KMS-11 (cell line): ENCODE measurements at regions not wholly inside any gene's neighbourhood (a gene's known extent, or its start where the extent isn't known, plus 50 kb on each side); places are given as distances from the start of the nearest gene placed in this dataset.

Experiments used
- H2AFZ ChIP-seq: fragments of 200-600 bp; sonication (generic); 2 replicates; pipeline ENCODE4 v1.6.1; 2016; ENCODE audit warnings: antibody characterized with exemption, mixed run types, low read depth
- H3K27ac ChIP-seq: fragments of 200-600 bp; sonication (generic); 2 replicates; pipeline ENCODE4 v1.6.1; 2016; ENCODE audit warnings: mild to moderate bottlenecking, mixed run types
- H3K27me3 ChIP-seq: fragments of 200-600 bp; sonication (generic); 2 replicates; pipeline ENCODE4 v1.6.1; 2017; ENCODE audit warnings: mild to moderate bottlenecking, low read depth, mixed run types, moderate library complexity; ENCODE audit not compliant: insufficient read depth
- H3K36me3 ChIP-seq: fragments of 200-600 bp; sonication (generic); 2 replicates; pipeline ENCODE4 v1.6.1; 2017; ENCODE audit warnings: mild to moderate bottlenecking, mixed run types; ENCODE audit not compliant: insufficient read depth
- H3K4me1 ChIP-seq: fragments of 200-600 bp; sonication (generic); 2 replicates; pipeline ENCODE4 v1.6.1; 2016; ENCODE audit warnings: mild to moderate bottlenecking, low read depth, mixed run types; ENCODE audit not compliant: poor library complexity, severe bottlenecking
- H3K4me2 ChIP-seq: fragments of 200-600 bp; sonication (generic); 2 replicates; pipeline ENCODE4 v1.7.0; 2016; ENCODE audit warnings: mild to moderate bottlenecking, mixed run types
- H3K4me3 ChIP-seq: fragments of 200-600 bp; sonication (generic); IDR thresholded peaks from 2 replicates; pipeline ENCODE4 v1.6.1; 2017; ENCODE audit warnings: low read depth, low read length, mixed read lengths; ENCODE audit not compliant: insufficient read depth
- H3K79me2 ChIP-seq: fragments of 200-600 bp; sonication (generic); 2 replicates; pipeline ENCODE4 v1.6.1; 2016; ENCODE audit warnings: low read depth, mixed run types; ENCODE audit not compliant: insufficient read depth
- H3K9ac ChIP-seq: fragments of 200-600 bp; sonication (generic); 2 replicates; pipeline ENCODE4 v1.6.1; 2016; ENCODE audit warnings: mild to moderate bottlenecking, mixed run types
- H4K20me1 ChIP-seq: fragments of 200-600 bp; sonication (generic); 2 replicates; pipeline ENCODE4 v1.6.1; 2016; ENCODE audit warnings: mild to moderate bottlenecking, mixed run types; ENCODE audit not compliant: insufficient read depth
- CTCF ChIP-seq: fragments of 200-600 bp; sonication (generic); conservative IDR thresholded peaks from 2 replicates; pipeline ENCODE4 v1.6.1; 2017; ENCODE audit warnings: low read depth, mild to moderate bottlenecking, antibody characterized with exemption, low read length, moderate library complexity, mixed read lengths

DNA sequence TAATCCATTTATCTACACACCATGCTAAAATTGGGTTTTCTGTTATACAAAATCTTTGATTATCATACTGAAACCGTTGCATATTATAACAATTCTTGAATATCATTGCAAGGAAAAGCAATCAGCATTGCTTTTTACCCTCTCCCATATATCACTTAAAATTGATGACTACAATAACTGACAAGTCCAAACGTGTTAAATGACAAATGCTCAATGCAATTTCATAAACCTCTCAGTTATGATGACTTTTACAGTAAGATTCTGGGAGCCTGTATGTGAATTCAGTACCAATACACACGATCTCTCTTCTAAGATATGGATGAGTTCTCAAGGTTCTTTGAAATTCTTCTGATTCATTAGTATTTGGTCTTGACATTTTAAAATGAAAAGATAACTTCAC is 368.5 kb upstream of the TRIB2 start:
- Histone ChIP-seq H2AFZ (no peak overlapping the region), H3K4me1 (no peaks in the 10 kb centered on the region), H4K20me1 (no peaks in the 10 kb centered on the region), H3K27me3 (no peaks in the 10 kb centered on the region), H3K27ac (no peak overlapping the region), H3K79me2 (no peaks in the 10 kb centered on the region), H3K4me3 (no peak overlapping the region), H3K9ac (no peak overlapping the region), H3K4me2 (no peak overlapping the region), H3K36me3 (no peaks in the 10 kb centered on the region)
- TF ChIP-seq CTCF, result no peak

DNA sequence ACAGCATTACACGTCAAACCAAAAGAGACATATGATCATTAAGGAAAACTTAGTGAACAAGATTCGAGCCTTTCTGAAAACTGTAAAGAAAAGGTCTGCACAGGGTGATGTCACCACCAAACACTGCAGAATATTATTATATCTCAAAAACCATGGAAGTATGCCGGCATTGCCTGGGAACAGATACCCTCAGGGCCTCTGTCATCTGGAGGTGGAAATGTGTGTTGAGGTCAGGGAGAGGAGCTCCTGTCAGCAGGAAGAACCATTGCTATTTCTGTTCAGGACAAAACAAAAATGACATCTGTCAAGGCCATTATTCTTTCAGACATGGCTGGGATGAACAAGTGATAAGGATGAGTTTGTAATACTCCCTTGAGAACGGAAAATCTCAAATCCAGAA is 365.9 kb upstream of the TRIB2 start:
- no peaks in the 10 kb centered on the region for H4K20me1 ChIP-seq
- H3K4me2 ChIP-seq, result no peak overlapping the region
- no peaks in the 10 kb centered on the region for H3K27me3 ChIP-seq
- H3K4me3 ChIP-seq, result no peak overlapping the region
- no peak overlapping the region for H3K9ac ChIP-seq
- H2AFZ ChIP-seq, result no peak overlapping the region
- H3K79me2 ChIP-seq, result no peaks in the 10 kb centered on the region
- TF ChIP-seq CTCF, result no peak
- H3K36me3 ChIP-seq, result no peaks in the 10 kb centered on the region
- no peak overlapping the region for H3K27ac ChIP-seq
- H3K4me1 ChIP-seq, result no peaks in the 10 kb centered on the region

GRCh38 chr2:12352889-12353288 is 363.8 kb upstream of the TRIB2 start:
- Histone ChIP-seq H4K20me1 (no peaks in the 10 kb centered on the region), H3K36me3 (no peaks in the 10 kb centered on the region), H2AFZ (no peak overlapping the region), H3K4me3 (no peak overlapping the region), H3K4me1 (no peaks in the 10 kb centered on the region), H3K27ac (no peak overlapping the region), H3K9ac (no peak overlapping the region), H3K79me2 (no peaks in the 10 kb centered on the region), H3K4me2 (no peak overlapping the region), H3K27me3 (no peaks in the 10 kb centered on the region)
- no peak for TF ChIP-seq CTCF

DNA sequence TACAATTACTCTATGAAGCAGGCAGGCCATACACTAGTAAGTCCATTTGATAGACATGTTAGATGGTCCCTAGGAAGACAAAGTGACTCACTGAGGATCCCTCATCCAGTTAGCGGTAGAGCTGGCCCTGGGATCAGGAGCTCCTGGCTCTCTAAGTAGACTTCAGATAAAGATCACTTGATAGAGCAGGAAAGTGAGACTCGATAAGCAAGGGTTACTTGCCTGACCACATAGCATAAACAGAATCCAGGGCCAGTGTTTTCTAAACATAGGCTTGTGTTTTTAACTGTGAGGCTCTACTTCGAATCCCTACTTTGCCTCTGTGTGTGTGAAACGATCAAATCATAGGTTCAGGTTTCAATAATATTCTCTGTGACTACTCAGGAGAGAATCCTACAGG is 355.2 kb upstream of the TRIB2 start:
- Histone ChIP-seq H2AFZ (no peak overlapping the region), H3K79me2 (no peaks in the 10 kb centered on the region), H3K27me3 (no peaks in the 10 kb centered on the region), H3K36me3 (no peaks in the 10 kb centered on the region), H3K4me2 (no peak overlapping the region), H3K9ac (no peak overlapping the region), H3K27ac (no peak overlapping the region), H3K4me3 (no peak overlapping the region), H4K20me1 (no peaks in the 10 kb centered on the region), H3K4me1 (no peaks in the 10 kb centered on the region)
- no peak for TF ChIP-seq CTCF

DNA sequence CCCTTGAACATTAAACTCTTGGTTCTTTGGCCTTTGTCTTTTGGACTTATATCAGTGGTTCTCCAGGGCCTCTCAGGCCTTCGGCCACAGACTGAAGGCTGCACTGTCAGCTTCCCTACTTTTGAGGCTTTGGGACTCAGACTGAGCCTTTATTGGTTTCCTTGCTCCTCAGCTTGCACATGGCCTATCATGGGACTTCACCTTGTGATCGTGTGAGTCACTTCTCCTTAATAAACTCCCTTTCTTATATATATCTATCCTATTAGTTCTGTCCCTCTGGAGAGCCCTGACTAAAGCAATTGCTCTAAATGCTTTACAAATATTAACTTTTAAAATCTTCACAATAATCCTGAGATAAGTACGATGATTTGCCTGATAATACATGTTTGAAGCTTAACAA is 353.6 kb upstream of the TRIB2 start:
- Histone ChIP-seq H3K79me2 (no peaks in the 10 kb centered on the region), H3K4me1 (no peaks in the 10 kb centered on the region), H3K4me3 (no peak overlapping the region), H4K20me1 (no peaks in the 10 kb centered on the region), H3K4me2 (no peak overlapping the region), H2AFZ (no peak overlapping the region), H3K27ac (no peak overlapping the region), H3K36me3 (no peaks in the 10 kb centered on the region), H3K9ac (no peak overlapping the region), H3K27me3 (no peaks in the 10 kb centered on the region)
- TF ChIP-seq CTCF, result no peak
